Thyroid gland (tissue), 4 donors: ENCODE measurements at regions not wholly inside any gene's neighbourhood (a gene's known extent, or its start where the extent isn't known, plus 50 kb on each side); places are given as distances from the start of the nearest gene placed in this dataset.
"Not testable (repeated sequence)": the region's sequence is repeated elsewhere in the genome, so short reads cannot be mapped to it uniquely, and the experiment has no call there.

ENCODE experiments used
- DNase-seq, 2 donors: peaks; one replicate each; pipeline ENCODE4 v3.0.0-alpha.2; 2019
- H3K27ac ChIP-seq, 3 donors: fragments of 200-600 bp; sonication (generic); 1 replicate in 2 of 3; 2 replicates in 1 of 3; pipeline ENCODE4 v1.5.1; 2016 to 2019; ENCODE audit warnings: mild to moderate bottlenecking in 1 of 3, moderate library complexity in 1 of 3
- H3K27me3 ChIP-seq: fragments of 200-600 bp; sonication (generic); one replicate; pipeline ENCODE4 v1.5.1; 2019
- H3K36me3 ChIP-seq, 2 donors: fragments of 200-600 bp; sonication (generic); one replicate each; pipeline ENCODE4 v1.5.1; 2016 to 2019
- H3K4me1 ChIP-seq, 2 donors: fragments of 200-600 bp; sonication (generic); one replicate each; pipeline ENCODE4 v1.5.1; 2017 to 2019
- H3K4me3 ChIP-seq, 3 donors: fragments of 200-600 bp; sonication (generic); replicated peaks in 1 of 3; 1 replicate in 2 of 3; 2 replicates in 1 of 3; pipeline ENCODE4 v1.5.1; 2016; ENCODE audit warnings: mild to moderate bottlenecking in 1 of 3
- H3K9me3 ChIP-seq: fragments of 200-600 bp; sonication (generic); one replicate; pipeline ENCODE4 v1.5.1; 2017
- CTCF ChIP-seq, 6 experiments: fragments of 200-600 bp in 3 of 6; fragments of 450-650 bp in 3 of 6; sonication (generic) in 3 of 6; IDR thresholded peaks; one replicate each; pipeline ENCODE4 v1.5.1; 2016 to 2019; ENCODE audit warnings: antibody characterized with exemption in 6 of 6, mild to moderate bottlenecking in 2 of 6, inconsistent platforms in 1 of 6, moderate library complexity in 1 of 6
- POLR2A ChIP-seq, 2 donors: fragments of 450-650 bp; IDR thresholded peaks; one replicate each; pipeline ENCODE4 v1.6.1; 2017; ENCODE audit warnings: antibody characterized with exemption in 2 of 2, mild to moderate bottlenecking in 2 of 2, moderate library complexity in 1 of 2
- WGBS, 2 donors: methylation state at CpG; one replicate each; pipeline ENCODE4 v1.1.5; 2017; 5-methylcytosine and 5-hydroxymethylcytosine counted together
- intact Hi-C: fragments of 100-400 bp; cut with DNase I; formaldehyde crosslinking; loops from one replicate; pipeline ENCODE4 v1.15.1; 2023

- H3K27me3 ChIP-seq, intact Hi-C loops, H3K36me3 ChIP-seq, H3K27ac ChIP-seq, DNase-seq, H3K4me1 ChIP-seq, H3K9me3 ChIP-seq: not testable (repeated sequence)
- WGBS, 2 donors: 78 to 89% methylated on average over 9 of the region's 9 CpGs
- peak overlapping the region in 1 of 3 donors; percentile 5 for H3K4me3 ChIP-seq
Observed at GRCh38 chr22:11622774-11623173, 3905.2 kb upstream of the OR11H1 start.

GRCh38 chr22:11625711-11626421 lies 3902.1 kb upstream of the OR11H1 start:
- H3K9me3 ChIP-seq, H3K4me3 ChIP-seq, H3K36me3 ChIP-seq, H3K27ac ChIP-seq, H3K27me3 ChIP-seq, H3K4me1 ChIP-seq, DNase-seq, intact Hi-C loops: not testable (repeated sequence)
- 85 to 86% methylated on average over 30 of the region's 30 CpGs for WGBS, 2 donors

GRCh38 chr22:11626422-11626773 lies 3901.6 kb upstream of the OR11H1 start:
- no peaks in the 10 kb centered on the region for H3K4me1 ChIP-seq
- 81% methylated on average over 3 of the region's 3 CpGs for WGBS, 2 donors
- intact Hi-C loops: no loop called here
- H3K27ac ChIP-seq: no peak overlapping the region
- H3K4me3 ChIP-seq: no peak overlapping the region
- no peak for DNase-seq
- H3K9me3 ChIP-seq: no peaks in the 10 kb centered on the region
- TF ChIP-seq CTCF (IDR thresholded peaks at IDR 0.05): no peak
- H3K36me3 ChIP-seq: no peaks in the 10 kb centered on the region
- H3K27me3 ChIP-seq: no peaks in the 10 kb centered on the region

- H3K27me3 ChIP-seq, H3K9me3 ChIP-seq, DNase-seq, H3K4me1 ChIP-seq, intact Hi-C loops, H3K27ac ChIP-seq, H3K4me3 ChIP-seq, H3K36me3 ChIP-seq: not testable (repeated sequence)
- 90 to 91% methylated on average over 20 of the region's 20 CpGs for WGBS, 2 donors
Observed at GRCh38 chr22:11627036-11627435, 3901.0 kb upstream of the OR11H1 start.

- no peaks in the 10 kb centered on the region for H3K9me3 ChIP-seq
- no peaks in the 10 kb centered on the region for H3K36me3 ChIP-seq
- no peak overlapping the region for H3K27ac ChIP-seq
- no peaks in the 10 kb centered on the region for H3K27me3 ChIP-seq
- H3K4me3 ChIP-seq: no peak overlapping the region
- no peaks in the 10 kb centered on the region for H3K4me1 ChIP-seq
- DNase-seq: no peak
- WGBS, 2 donors: 94 to 95% methylated on average over 31 of the region's 31 CpGs
- intact Hi-C loops: no loop called here
- TF ChIP-seq CTCF (IDR thresholded peaks at IDR 0.05) (no peak), POLR2A (IDR thresholded peaks at IDR 0.05) (no peak)
Observed at GRCh38 chr22:11627436-11627797, 3900.6 kb upstream of the OR11H1 start.

- Histone ChIP-seq H3K27me3 (no peaks in the 10 kb centered on the region), H3K9me3 (no peaks in the 10 kb centered on the region), H3K27ac (no peak overlapping the region), H3K4me1 (no peaks in the 10 kb centered on the region), H3K36me3 (no peaks in the 10 kb centered on the region), H3K4me3 (no peak overlapping the region)
- TF ChIP-seq POLR2A (IDR thresholded peaks at IDR 0.05): no peak
- no peak for TF ChIP-seq CTCF (IDR thresholded peaks at IDR 0.05)
- WGBS, 2 donors: 94 to 96% methylated on average over 74 of the region's 74 CpGs
- intact Hi-C loops: no loop called here
- no peak for DNase-seq
Observed at GRCh38 chr22:11627798-11628650, 3900.0 kb upstream of the OR11H1 start.
